Naive thymus-derived CD8-positive, alpha-beta T cell (primary cell): ENCODE measurements at regions not wholly inside any gene's neighbourhood (a gene's known extent, or its start where the extent isn't known, plus 50 kb on each side); places are given as distances from the start of the nearest gene placed in this dataset.

Experiments used
- ATAC-seq, 2 donors: fragments of 150-1000 bp; cut with Tn5 transposase in 1 of 2; sonication (Bioruptor Pico), chemical (Tn5 transposase) in 1 of 2; 1 replicate in 1 of 2; 2 replicates in 1 of 2; pipeline ENCODE4 v1.10.0; 2021; ENCODE audit warnings: mild to moderate bottlenecking in 2 of 2, moderate library complexity in 2 of 2
- POLR2A ChIA-PET: fragments of 350-600 bp; sonication (Branson Sonifier 250); formaldehyde crosslinking; loops from one replicate; lab custom pipeline; 2021; ENCODE audit warnings: antibody characterized with exemption; lab: Charles Lee
- DNase-seq, 10 donors: peaks; one replicate each; pipeline versions ENCODE4 v3.0.0 to v3.0.0-alpha.2; 2020 to 2022
- H3K27ac Mint-ChIP-seq, 10 donors: one replicate each; pipeline ENCODE4 v1.8.0; 2020 to 2022; ENCODE audit warnings: mild to moderate bottlenecking in 10 of 10, mixed read lengths in 10 of 10, moderate library complexity in 4 of 10, inconsistent platforms in 1 of 10
- H3K27me3 Mint-ChIP-seq, 5 donors: one replicate each; pipeline ENCODE4 v1.8.0; 2021 to 2022; ENCODE audit warnings: mixed read lengths in 5 of 5
- H3K36me3 Mint-ChIP-seq, 3 donors: one replicate each; pipeline ENCODE4 v1.8.0; 2020 to 2022; ENCODE audit warnings: mixed read lengths in 3 of 3, mild to moderate bottlenecking in 2 of 3, inconsistent platforms in 1 of 3
- H3K4me1 Mint-ChIP-seq, 4 donors: one replicate each; pipeline ENCODE4 v1.8.0; 2021 to 2022; ENCODE audit warnings: mixed read lengths in 4 of 4
- H3K4me3 Mint-ChIP-seq, 10 donors: one replicate each; pipeline ENCODE4 v1.8.0; 2020 to 2022; ENCODE audit warnings: mild to moderate bottlenecking in 10 of 10, mixed read lengths in 10 of 10, moderate library complexity in 6 of 10, inconsistent platforms in 1 of 10
- H3K9me3 Mint-ChIP-seq, 9 donors: one replicate each; pipeline ENCODE4 v1.8.0; 2020 to 2022; ENCODE audit warnings: mixed read lengths in 9 of 9, mild to moderate bottlenecking in 3 of 9, inconsistent platforms in 1 of 9, moderate library complexity in 1 of 9

DNA sequence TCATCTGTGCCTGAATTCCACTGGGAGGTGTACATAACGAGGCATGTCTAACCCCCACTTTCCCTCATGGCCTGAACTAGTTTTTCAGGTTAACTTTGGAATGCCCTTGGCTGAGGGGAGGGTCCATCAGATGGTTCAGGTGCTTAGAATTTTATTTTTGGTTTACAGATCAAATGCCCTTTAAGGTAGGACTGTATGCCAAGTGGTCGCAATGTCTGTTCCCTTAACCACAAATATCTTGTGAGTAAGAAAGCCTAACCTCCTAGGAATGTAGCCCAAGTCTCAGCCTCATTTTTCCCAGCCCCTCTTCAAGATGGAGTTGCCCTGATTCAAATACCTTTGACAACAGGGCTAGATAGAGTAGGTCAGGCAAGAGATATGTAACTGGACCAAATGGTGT is 78.4 kb downstream of the RNASET2 start:
- H3K36me3 Mint-ChIP-seq: peaks cover 0 to 9% (median 7%) of the 10 kb centered on the region in 3 donors
- DNase-seq: no peak
- peaks cover 0 to 10% (median 4%) of the 10 kb centered on the region in 9 donors for H3K9me3 Mint-ChIP-seq
- no peak for ATAC-seq
- no peak overlapping the region for H3K27ac Mint-ChIP-seq
- no peak overlapping the region for H3K4me3 Mint-ChIP-seq
- no peaks in the 10 kb centered on the region for H3K4me1 Mint-ChIP-seq
- POLR2A ChIA-PET: no interaction called here
- no peaks in the 10 kb centered on the region for H3K27me3 Mint-ChIP-seq

GRCh38 chr6:166877349-166877748 is 79.0 kb downstream of the RNASET2 start:
- POLR2A ChIA-PET: no interaction called here
- ATAC-seq (no peak), DNase-seq (no peak)
- Mint-ChIP-seq H3K27ac (no peak overlapping the region), H3K36me3 (peaks cover 0 to 5% (median 4%) of the 10 kb centered on the region in 3 donors), H3K4me3 (no peak overlapping the region), H3K4me1 (no peaks in the 10 kb centered on the region), H3K27me3 (no peaks in the 10 kb centered on the region), H3K9me3 (peaks cover 0 to 5% (median 0%) of the 10 kb centered on the region in 9 donors)

- ATAC-seq: no peak
- H3K36me3 Mint-ChIP-seq: peaks cover 0 to 2% (median 0%) of the 10 kb centered on the region in 3 donors
Observed at GRCh38 chr6:166872531-166873009, 83.8 kb downstream of the RNASET2 start.

DNA sequence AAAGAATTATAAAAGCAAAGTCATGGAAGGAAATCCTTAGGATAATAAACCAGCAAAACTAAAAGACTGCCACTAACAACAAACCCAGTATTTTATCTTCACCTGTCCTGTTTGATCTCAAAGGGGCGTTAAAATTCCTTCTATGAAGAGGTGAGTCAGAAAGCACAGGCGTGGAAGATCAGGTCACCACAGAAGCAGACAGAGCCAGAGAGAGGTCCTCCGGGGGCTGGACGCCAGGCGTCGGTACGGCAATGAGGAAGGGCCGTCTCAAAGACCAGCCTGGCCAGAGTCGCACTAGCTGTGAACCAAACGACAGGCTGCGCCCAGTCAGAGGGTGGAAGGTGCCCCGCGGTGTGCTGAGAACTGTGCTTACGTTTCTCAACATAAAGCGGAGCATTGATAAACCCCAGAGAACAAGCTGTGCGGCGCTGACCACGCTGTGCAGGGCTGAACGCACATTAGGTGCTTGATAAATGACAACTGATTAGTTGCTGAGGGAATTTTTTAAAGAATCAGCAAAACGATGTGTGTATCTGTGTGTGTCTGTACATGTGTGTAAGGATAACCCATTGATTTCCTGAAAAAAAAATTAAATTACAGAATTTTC is 85.6 kb downstream of the RNASET2 start:
- ATAC-seq (no peak), DNase-seq (no peak)
- no peak overlapping the region for H3K27ac Mint-ChIP-seq
- no peaks in the 10 kb centered on the region for H3K36me3 Mint-ChIP-seq
- no peaks in the 10 kb centered on the region for H3K4me1 Mint-ChIP-seq
- POLR2A ChIA-PET: no interaction called here
- no peaks in the 10 kb centered on the region for H3K27me3 Mint-ChIP-seq
- no peaks in the 10 kb centered on the region for H3K9me3 Mint-ChIP-seq
- H3K4me3 Mint-ChIP-seq: no peak overlapping the region

More at GRCh38 chr6:166872531-166873009, 83.8 kb downstream of the RNASET2 start:
- Mint-ChIP-seq H3K27me3 (no peaks in the 10 kb centered on the region), H3K4me3 (no peak overlapping the region), H3K9me3 (no peaks in the 10 kb centered on the region), H3K4me1 (no peaks in the 10 kb centered on the region), H3K27ac (no peak overlapping the region)
- no peak for DNase-seq
- POLR2A ChIA-PET: no interaction called here

DNA sequence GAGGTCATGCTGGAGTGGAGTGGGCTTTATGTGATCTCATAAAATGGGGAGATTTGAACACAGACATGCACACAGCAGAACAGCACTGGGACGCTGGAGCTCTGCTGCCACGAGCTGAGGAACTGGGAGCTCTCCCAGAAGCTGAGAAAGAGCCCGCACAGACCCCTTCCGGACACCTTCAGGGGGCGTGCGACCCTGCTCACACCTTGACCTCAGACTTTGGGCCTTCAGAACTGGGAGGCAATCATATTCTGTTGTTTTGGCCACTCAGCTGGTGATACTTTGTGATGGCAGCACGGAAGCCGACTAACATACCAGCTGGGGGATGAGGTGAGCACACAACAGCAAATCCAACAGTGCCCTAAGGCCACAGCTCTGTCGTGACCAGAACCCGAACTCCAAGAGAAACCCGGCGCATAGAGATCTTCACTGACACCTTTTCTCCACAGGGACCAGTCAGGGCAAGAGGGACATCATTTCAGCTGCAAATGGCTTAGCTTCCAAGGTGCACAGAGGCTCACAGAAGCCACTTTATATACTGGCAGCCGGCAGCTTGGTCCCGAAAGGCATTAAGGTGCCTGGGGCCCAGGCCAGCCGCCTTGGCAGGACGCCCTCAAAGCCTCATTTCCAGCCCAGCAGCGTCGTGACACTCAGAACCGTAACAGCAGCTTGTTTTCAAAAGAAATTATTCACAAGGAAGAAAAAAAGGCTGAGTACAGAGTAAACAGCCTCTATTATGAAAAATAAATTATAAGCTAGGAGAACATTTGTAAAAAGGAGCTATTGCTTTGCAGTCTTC is 89.3 kb downstream of the RNASET2 start:
- Mint-ChIP-seq H3K9me3 (no peaks in the 10 kb centered on the region), H3K4me1 (peaks cover under 1 to 2% (median under 1%) of the 10 kb centered on the region in 4 donors), H3K4me3 (no peak overlapping the region), H3K27ac (peak overlapping the region in 1 of 10 donors; percentile 14), H3K27me3 (peaks cover 0 to 10% (median under 1%) of the 10 kb centered on the region in 5 donors), H3K36me3 (no peaks in the 10 kb centered on the region)
- POLR2A ChIA-PET: no interaction called here
- DNase-seq: no peak
- no peak for ATAC-seq

- Mint-ChIP-seq H3K4me3 (peak overlapping the region in 4 of 10 donors; percentile 4 to 28 (median 16)), H3K36me3 (no peaks in the 10 kb centered on the region), H3K27me3 (peaks cover 0 to 25% (median 15%) of the 10 kb centered on the region in 5 donors), H3K27ac (no peak overlapping the region), H3K4me1 (peaks cover 4 to 8% (median 6%) of the 10 kb centered on the region in 4 donors), H3K9me3 (no peaks in the 10 kb centered on the region)
- POLR2A ChIA-PET: no interaction called here
- no peak for DNase-seq
- no peak for ATAC-seq
Observed at GRCh38 chr6:166864333-166864732, 92.0 kb downstream of the RNASET2 start.

DNA sequence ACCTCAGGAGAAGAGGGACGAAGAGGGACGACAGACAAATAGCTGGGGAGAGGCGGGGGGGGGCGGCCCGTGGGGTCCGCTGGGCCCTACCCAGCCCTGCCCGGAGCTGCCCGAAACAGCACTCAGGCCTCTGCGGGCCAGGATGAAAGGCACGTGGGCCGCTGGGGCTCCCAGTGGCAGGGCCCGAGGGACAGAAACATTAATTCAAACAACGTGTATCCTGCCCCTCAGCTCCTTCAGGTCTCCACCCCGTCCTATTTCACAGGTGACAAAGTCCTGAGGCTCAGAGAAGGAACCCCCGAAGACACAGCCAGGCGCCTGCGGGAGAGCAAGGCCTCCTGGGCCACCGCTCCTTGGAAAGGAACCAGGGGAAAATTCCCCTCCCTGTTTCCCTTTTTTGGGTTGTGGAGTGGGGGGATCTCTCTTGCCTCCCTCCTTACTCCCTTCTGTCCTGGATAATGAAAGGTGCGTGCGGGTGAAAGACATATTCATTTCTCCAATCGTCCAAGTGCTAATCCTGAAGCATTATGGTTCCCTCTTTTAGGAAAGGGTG is 93.3 kb downstream of the RNASET2 start:
- DNase-seq (peak in 1 of 10 donors; percentile 3), ATAC-seq (peak; percentile 17 to 41)
- Mint-ChIP-seq H3K4me1 (peaks cover 4 to 8% (median 6%) of the 10 kb centered on the region in 4 donors), H3K27ac (peak overlapping the region in 1 of 10 donors; percentile 35), H3K36me3 (no peaks in the 10 kb centered on the region), H3K9me3 (no peaks in the 10 kb centered on the region), H3K4me3 (peak overlapping the region; percentile 56 to 92 (median 85)), H3K27me3 (peaks cover 0 to 25% (median 15%) of the 10 kb centered on the region in 5 donors)
- POLR2A ChIA-PET: no interaction called here

DNA sequence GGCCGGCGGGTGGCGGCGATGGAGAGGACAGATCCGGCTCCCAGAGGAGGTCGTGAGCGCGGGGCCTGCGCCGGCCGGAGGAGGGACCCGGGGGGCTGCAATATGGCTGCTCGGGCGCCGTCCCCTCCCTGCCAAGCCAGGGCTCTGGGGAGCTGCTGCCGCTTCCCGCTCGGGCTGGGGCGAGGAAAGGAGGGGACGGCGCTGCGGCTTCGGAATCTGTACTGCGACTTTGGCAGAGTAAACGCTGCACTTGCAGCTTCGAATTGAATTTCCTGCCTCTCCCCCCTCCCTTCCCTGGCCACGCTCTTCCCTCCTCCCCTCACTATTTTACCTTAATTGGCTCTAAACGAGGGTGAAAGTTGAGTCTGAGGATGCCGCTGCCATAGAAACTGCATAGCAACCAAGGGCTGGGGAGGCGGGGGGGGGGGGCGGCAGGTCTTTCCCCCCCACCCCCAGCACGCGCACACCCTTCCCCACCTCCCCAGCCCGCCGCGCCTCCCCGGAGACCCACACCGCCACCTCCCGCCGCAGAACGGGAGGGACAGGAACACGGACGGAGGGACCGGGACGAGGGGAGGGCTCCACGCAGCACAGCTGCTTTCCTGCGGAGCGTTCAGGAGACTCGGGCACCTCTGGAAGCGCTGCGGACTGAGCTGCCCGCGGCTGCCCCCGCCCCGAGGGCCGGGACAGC is 93.9 kb downstream of the RNASET2 start:
- peaks cover 4 to 8% (median 6%) of the 10 kb centered on the region in 4 donors for H3K4me1 Mint-ChIP-seq
- no peaks in the 10 kb centered on the region for H3K36me3 Mint-ChIP-seq
- peak overlapping the region; percentile 73 to 92 (median 87) for H3K4me3 Mint-ChIP-seq
- H3K27me3 Mint-ChIP-seq: peaks cover 0 to 25% (median 15%) of the 10 kb centered on the region in 5 donors
- POLR2A ChIA-PET: no interaction called here
- ATAC-seq (peak; percentile 84 to 86), DNase-seq (peak in 8 of 10 donors; percentile 15 to 66 (median 26))
- no peaks in the 10 kb centered on the region for H3K9me3 Mint-ChIP-seq
- peak overlapping the region in 2 of 10 donors; percentile 73 to 79 for H3K27ac Mint-ChIP-seq

DNA sequence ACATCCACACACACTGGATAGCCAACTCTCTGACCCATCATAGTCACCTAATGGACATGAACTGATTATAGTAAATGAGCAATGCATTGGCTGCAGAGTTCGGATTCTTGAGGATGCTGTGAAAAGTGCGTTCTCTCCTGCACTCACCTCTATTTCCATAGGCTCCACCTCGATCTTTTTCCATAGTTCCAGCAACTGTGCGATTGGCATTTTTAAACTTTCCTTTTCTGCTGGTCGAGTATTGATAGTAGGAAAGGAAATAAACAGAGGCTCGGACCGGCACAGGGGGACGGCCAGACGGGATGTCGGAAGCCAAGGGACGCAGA is 94.4 kb downstream of the RNASET2 start:
- Mint-ChIP-seq H3K36me3 (no peaks in the 10 kb centered on the region), H3K9me3 (no peaks in the 10 kb centered on the region)
- POLR2A ChIA-PET: no interaction called here

DNA sequence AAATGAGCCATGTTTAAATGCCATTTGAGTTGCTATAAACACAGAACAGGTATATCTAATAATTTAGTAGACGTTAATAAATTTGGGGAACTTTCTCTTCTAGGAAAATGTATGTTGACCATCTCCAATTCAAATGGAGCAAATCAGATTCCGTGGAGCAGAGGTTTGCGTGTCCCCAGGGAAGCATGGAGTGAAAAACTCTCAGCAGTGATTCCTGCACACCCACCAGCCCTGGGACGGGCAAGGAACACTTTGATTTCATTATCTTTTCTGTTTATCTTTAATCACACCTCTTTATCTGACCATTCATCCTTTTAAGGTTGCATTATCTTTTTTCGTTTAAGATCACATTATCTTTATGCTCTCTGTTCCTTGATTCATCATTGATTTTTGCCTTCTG is 95.0 kb downstream of the RNASET2 start:
- H3K27me3 Mint-ChIP-seq: peaks cover 0 to 25% (median 15%) of the 10 kb centered on the region in 5 donors
- no peaks in the 10 kb centered on the region for H3K36me3 Mint-ChIP-seq
- no peaks in the 10 kb centered on the region for H3K9me3 Mint-ChIP-seq
- no peak for ATAC-seq
- H3K4me1 Mint-ChIP-seq: peaks cover 4 to 8% (median 6%) of the 10 kb centered on the region in 4 donors
- no peak for DNase-seq
- H3K4me3 Mint-ChIP-seq: peak overlapping the region in 7 of 10 donors; percentile 85 to 92 (median 88)
- peak overlapping the region in 1 of 10 donors; percentile 39 for H3K27ac Mint-ChIP-seq
- POLR2A ChIA-PET: no interaction called here

More for the DNA sequence above, 94.4 kb downstream of the RNASET2 start:
- DNase-seq: no peak
- Mint-ChIP-seq H3K4me1 (peaks cover 4 to 8% (median 6%) of the 10 kb centered on the region in 4 donors), H3K27ac (peak overlapping the region in 4 of 10 donors; percentile 4 to 79 (median 68)), H3K27me3 (peaks cover 0 to 25% (median 15%) of the 10 kb centered on the region in 5 donors), H3K4me3 (peak overlapping the region; percentile 73 to 92 (median 87))
- ATAC-seq: no peak

DNA sequence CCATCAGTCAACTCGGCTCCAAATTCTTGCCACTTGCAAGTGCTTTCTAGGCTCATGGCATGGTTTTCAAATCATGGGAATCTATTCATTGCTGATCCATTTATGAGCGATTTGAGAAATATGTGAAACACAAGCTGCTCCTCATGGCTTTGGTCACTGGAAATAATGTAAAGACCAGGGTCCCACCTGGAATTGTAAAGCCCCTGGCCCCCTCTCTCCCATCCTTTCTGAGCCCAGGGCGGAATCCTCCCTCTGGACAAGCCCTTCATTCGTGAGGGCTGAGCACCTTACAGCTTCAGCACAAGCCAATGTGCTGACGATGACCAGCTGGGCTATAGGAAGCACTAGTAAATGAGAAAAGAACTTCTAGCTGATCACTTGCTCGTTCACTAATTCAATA is 96.0 kb downstream of the RNASET2 start:
- peaks cover 4 to 8% (median 6%) of the 10 kb centered on the region in 4 donors for H3K4me1 Mint-ChIP-seq
- H3K27me3 Mint-ChIP-seq: peaks cover 0 to 25% (median 15%) of the 10 kb centered on the region in 5 donors
- DNase-seq (no peak), ATAC-seq (no peak)
- no peaks in the 10 kb centered on the region for H3K36me3 Mint-ChIP-seq
- peak overlapping the region in 1 of 10 donors; percentile 2 for H3K4me3 Mint-ChIP-seq
- H3K27ac Mint-ChIP-seq: peak overlapping the region in 2 of 10 donors; percentile 5 to 61
- H3K9me3 Mint-ChIP-seq: no peaks in the 10 kb centered on the region
- POLR2A ChIA-PET: no interaction called here

DNA sequence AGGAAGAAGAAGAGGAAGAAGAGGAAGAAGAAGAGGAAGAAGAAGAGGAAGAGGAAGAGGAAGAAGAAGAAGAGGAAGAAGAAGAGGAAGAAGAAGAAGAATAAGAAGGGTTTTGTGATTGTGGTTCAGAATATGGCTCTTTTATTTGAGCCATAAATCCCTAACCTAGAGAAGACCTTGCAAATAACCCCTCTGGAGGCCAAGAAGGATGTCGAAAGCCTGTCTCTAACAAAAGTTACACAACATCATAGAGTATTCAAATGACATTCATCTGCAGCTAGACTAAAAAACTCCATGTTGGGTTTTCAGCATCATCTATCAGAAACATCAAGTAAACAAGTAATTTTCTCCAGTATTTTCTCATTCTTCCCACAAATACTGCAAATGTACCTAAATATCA is 100.9 kb downstream of the RNASET2 start:
- peaks cover 0 to 2% (median 0%) of the 10 kb centered on the region in 5 donors for H3K27me3 Mint-ChIP-seq
- no peaks in the 10 kb centered on the region for H3K36me3 Mint-ChIP-seq
- H3K27ac Mint-ChIP-seq: no peak overlapping the region
- no peak for DNase-seq
- no peak for ATAC-seq
- no peaks in the 10 kb centered on the region for H3K9me3 Mint-ChIP-seq
- POLR2A ChIA-PET: no interaction called here
- no peak overlapping the region for H3K4me3 Mint-ChIP-seq
- H3K4me1 Mint-ChIP-seq: no peaks in the 10 kb centered on the region
